ENCODE measurements at regions not wholly inside any gene's neighbourhood (a gene's known extent, or its start where the extent isn't known, plus 50 kb on each side); places are given as distances from the start of the nearest gene placed in this dataset.

- H3K27ac Mint-ChIP-seq, result no peak overlapping the region
- no peaks in the 10 kb centered on the region for H3K4me1 Mint-ChIP-seq
Observed at GRCh38 chr5:115350894-115351293, 54.4 kb upstream of the CCDC112 start.

GRCh38 chr5:115349001-115349817 lies 52.8 kb upstream of the CCDC112 start:
- Mint-ChIP-seq H3K9me3 (peaks cover 0 to 6% (median 0%) of the 10 kb centered on the region in 9 donors), H3K27ac (no peak overlapping the region), H3K4me1 (no peaks in the 10 kb centered on the region), H3K27me3 (peaks cover 9 to 50% (median 25%) of the 10 kb centered on the region in 5 donors), H3K4me3 (no peak overlapping the region), H3K36me3 (no peaks in the 10 kb centered on the region)
- no peak for ATAC-seq
- DNase-seq, result no peak
- POLR2A ChIA-PET, result no interaction called here

More at GRCh38 chr5:115350894-115351293, 54.4 kb upstream of the CCDC112 start:
- no peak overlapping the region for H3K4me3 Mint-ChIP-seq
- DNase-seq (no peak), ATAC-seq (no peak)
- H3K36me3 Mint-ChIP-seq, result no peaks in the 10 kb centered on the region
- POLR2A ChIA-PET, result no interaction called here
- H3K27me3 Mint-ChIP-seq, result peaks cover 9 to 54% (median 21%) of the 10 kb centered on the region in 5 donors
- peaks cover 0 to 1% (median 0%) of the 10 kb centered on the region in 9 donors for H3K9me3 Mint-ChIP-seq

GRCh38 chr5:115348175-115348574 lies 51.7 kb upstream of the CCDC112 start:
- POLR2A ChIA-PET, result no interaction called here
- H3K27ac Mint-ChIP-seq, result no peak overlapping the region
- H3K4me3 Mint-ChIP-seq, result no peak overlapping the region
- H3K27me3 Mint-ChIP-seq, result peaks cover 9 to 45% (median 25%) of the 10 kb centered on the region in 5 donors
- ATAC-seq (no peak), DNase-seq (no peak)
- H3K4me1 Mint-ChIP-seq, result no peaks in the 10 kb centered on the region
- peaks cover 0 to 6% (median 0%) of the 10 kb centered on the region in 9 donors for H3K9me3 Mint-ChIP-seq
- H3K36me3 Mint-ChIP-seq, result no peaks in the 10 kb centered on the region
